Heart left ventricle (tissue), 13 donors: ENCODE measurements at regions not wholly inside any gene's neighbourhood (a gene's known extent, or its start where the extent isn't known, plus 50 kb on each side); places are given as distances from the start of the nearest gene placed in this dataset.

Experiments used
- CTCF ChIP-seq, 12 donors: fragments of 200-600 bp; sonication (generic) in 4 of 12; IDR thresholded peaks; one replicate each; pipeline versions ENCODE4 v1.5.0 to v1.8.0; 2018 to 2022; ENCODE audit warnings: antibody characterized with exemption in 12 of 12, mild to moderate bottlenecking in 5 of 12
- POLR2A ChIP-seq, 2 donors: fragments of 450-650 bp; IDR thresholded peaks; one replicate each; pipeline ENCODE4 v1.6.1; 2017; ENCODE audit warnings: antibody characterized with exemption in 2 of 2, mild to moderate bottlenecking in 2 of 2, moderate library complexity in 2 of 2
- donor health status: ischemic (EF 13 %, LVEDD 7.1; RV severe dilation, severe dysfunction).
- donor health status: DM: no; HTN: yes; CAD: no.
- donor health status: DM: no; HTN: no; CAD: no.
- donor health status: ischemic (EF 25% LVEDD 6.9; RV normal size, moderate dysfunction).
- donor health status: ischemic (EF 25% LVEDD 5.7; RV mildly dilated, moderate dysfunction).
- donor health status: ischemic (EF 35%, LVEDD 5.7; RV mildly dilated, moderate dysfunction).
- donor health status: nonischemic (EF 11% LVEDD 7.7; RV severe dilation, severe dysfunction).
- donor health status: DM: yes; HTN: yes; CAD: no.
- donor health status: PGD.
- donor health status: ischemic (EF 29% LVEDD 5.4; RV normal size, mild dysfunction).
- donor health status: nonischemic (EF 23%, LVEDD 6.1; RV moderate dilation, normal function).

GRCh38 chr4:132838244-132838643 lies 310.9 kb upstream of the PCDH10 start:
- TF ChIP-seq CTCF (IDR thresholded peaks at IDR 0.05) (no peak), POLR2A (IDR thresholded peaks at IDR 0.05) (no peak)
